Gastroesophageal sphincter (tissue), 4 donors: ENCODE measurements at regions not wholly inside any gene's neighbourhood (a gene's known extent, or its start where the extent isn't known, plus 50 kb on each side); places are given as distances from the start of the nearest gene placed in this dataset.

ENCODE experiments used
- ATAC-seq: fragments of 150-250 bp; one replicate; pipeline ENCODE4 v1.9.1; 2016; ENCODE audit warnings: mild to moderate bottlenecking, moderate library complexity
- H3K27ac ChIP-seq, 4 donors: fragments of 200-600 bp; sonication (generic) in 3 of 4; 1 replicate in 3 of 4; 2 replicates in 1 of 4; pipeline ENCODE4 v1.5.1; 2016 to 2019
- H3K27me3 ChIP-seq: fragments of 200-600 bp; sonication (generic); one replicate; pipeline ENCODE4 v1.5.1; 2019
- H3K36me3 ChIP-seq, 2 donors: fragments of 200-600 bp; sonication (generic); one replicate each; pipeline ENCODE4 v1.5.1; 2019; ENCODE audit warnings: control low read depth in 1 of 2
- H3K4me1 ChIP-seq, 3 donors: fragments of 200-600 bp; sonication (generic); 1 replicate in 2 of 3; 2 replicates in 1 of 3; pipeline ENCODE4 v1.5.1; 2016 to 2019; ENCODE audit warnings: control low read depth in 2 of 3
- H3K4me3 ChIP-seq, 2 donors: fragments of 200-600 bp; sonication (generic); one replicate each; pipeline ENCODE4 v1.5.1; 2019; ENCODE audit warnings: mild to moderate bottlenecking in 1 of 2, moderate library complexity in 1 of 2
- H3K9me3 ChIP-seq, 3 donors: fragments of 200-600 bp; sonication (generic); one replicate each; pipeline ENCODE4 v1.5.1; 2017 to 2019; ENCODE audit warnings: control low read depth in 2 of 3
- EP300 ChIP-seq: sonication (generic); formaldehyde crosslinking; IDR thresholded peaks from one replicate; pipeline ENCODE4 v1.6.1; 2017; ENCODE audit warnings: antibody characterized with exemption, mild to moderate bottlenecking
- POLR2A ChIP-seq, 2 donors: fragments of 450-650 bp; IDR thresholded peaks; one replicate each; pipeline ENCODE4 v1.6.1; 2017; ENCODE audit warnings: antibody characterized with exemption in 2 of 2, mild to moderate bottlenecking in 2 of 2, moderate library complexity in 1 of 2
- POLR2AphosphoS5 ChIP-seq: sonication (generic); formaldehyde crosslinking; IDR thresholded peaks from one replicate; pipeline ENCODE4 v1.6.1; 2017; ENCODE audit warnings: antibody characterized with exemption
- WGBS, 2 donors: methylation state at CpG; one replicate each; pipeline ENCODE4 v1.1.5; 2018; ENCODE audit warnings: low coverage in 1 of 2; 5-methylcytosine and 5-hydroxymethylcytosine counted together
- TF ChIP-seq, protein P1 (sequence below), 4 experiments: fragments of 200-600 bp in 2 of 4; fragments of 450-650 bp in 2 of 4; sonication (generic) in 1 of 4; IDR thresholded peaks; one replicate each; pipeline ENCODE4 v1.5.1; 2017 to 2019; ENCODE audit warnings: antibody characterized with exemption in 4 of 4, mild to moderate bottlenecking in 2 of 4, moderate library complexity in 2 of 4

DNA sequence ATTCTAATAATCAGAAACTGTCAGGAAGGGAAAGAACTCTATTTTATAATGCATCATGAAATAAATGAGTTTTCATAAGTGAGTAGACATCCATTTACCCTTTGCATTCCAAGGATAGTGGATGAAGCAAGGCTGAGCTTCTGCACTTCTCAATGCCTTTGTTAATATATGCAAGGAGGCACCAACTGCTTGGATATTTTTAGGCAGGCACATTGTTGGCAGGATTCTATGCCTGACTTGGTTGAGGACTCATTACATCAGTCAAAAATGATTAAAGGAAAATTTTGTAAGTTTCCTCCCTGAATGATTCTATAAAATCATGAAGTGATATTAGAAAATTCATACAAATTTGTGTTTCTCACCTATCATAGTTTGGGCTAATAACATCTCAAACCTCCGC is 612.2 kb upstream of the POM121L12 start:
- no peaks in the 10 kb centered on the region for H3K27me3 ChIP-seq
- no peak overlapping the region for H3K4me3 ChIP-seq
- 86 to 87% methylated on average over 1 of the region's 1 CpG for WGBS, 2 donors
- no peak overlapping the region for H3K27ac ChIP-seq
- no peak for ATAC-seq
- no peaks in the 10 kb centered on the region for H3K9me3 ChIP-seq
- H3K4me1 ChIP-seq, result no peaks in the 10 kb centered on the region
- TF ChIP-seq POLR2AphosphoS5 (no peak), EP300 (no peak), POLR2A (IDR thresholded peaks at IDR 0.05) (no peak)
- TF ChIP-seq, protein P1, sequence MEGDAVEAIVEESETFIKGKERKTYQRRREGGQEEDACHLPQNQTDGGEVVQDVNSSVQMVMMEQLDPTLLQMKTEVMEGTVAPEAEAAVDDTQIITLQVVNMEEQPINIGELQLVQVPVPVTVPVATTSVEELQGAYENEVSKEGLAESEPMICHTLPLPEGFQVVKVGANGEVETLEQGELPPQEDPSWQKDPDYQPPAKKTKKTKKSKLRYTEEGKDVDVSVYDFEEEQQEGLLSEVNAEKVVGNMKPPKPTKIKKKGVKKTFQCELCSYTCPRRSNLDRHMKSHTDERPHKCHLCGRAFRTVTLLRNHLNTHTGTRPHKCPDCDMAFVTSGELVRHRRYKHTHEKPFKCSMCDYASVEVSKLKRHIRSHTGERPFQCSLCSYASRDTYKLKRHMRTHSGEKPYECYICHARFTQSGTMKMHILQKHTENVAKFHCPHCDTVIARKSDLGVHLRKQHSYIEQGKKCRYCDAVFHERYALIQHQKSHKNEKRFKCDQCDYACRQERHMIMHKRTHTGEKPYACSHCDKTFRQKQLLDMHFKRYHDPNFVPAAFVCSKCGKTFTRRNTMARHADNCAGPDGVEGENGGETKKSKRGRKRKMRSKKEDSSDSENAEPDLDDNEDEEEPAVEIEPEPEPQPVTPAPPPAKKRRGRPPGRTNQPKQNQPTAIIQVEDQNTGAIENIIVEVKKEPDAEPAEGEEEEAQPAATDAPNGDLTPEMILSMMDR (IDR thresholded peaks at IDR 0.05), result no peak
- no peaks in the 10 kb centered on the region for H3K36me3 ChIP-seq

DNA sequence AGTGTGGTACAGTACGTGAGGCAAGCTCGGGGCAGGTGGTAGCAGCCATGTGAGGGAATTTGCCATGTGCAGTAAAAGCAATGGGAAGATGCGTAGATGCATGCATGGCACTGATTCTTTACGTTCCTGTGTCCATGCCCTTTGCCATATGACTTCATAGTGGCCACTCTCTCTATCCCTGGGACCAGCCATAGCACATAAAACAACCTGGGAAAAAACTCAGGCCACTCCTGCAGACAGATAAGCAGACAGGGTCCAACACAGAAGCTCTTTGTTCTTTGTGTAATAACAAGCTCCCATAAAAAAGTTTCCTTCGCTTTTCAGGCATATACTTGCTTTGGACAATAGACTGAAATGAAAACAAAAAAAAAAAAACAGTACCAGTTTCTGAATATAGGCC is 622.4 kb upstream of the POM121L12 start:
- no peak for ATAC-seq
- Histone ChIP-seq H3K27me3 (no peaks in the 10 kb centered on the region), H3K36me3 (no peaks in the 10 kb centered on the region), H3K4me1 (no peaks in the 10 kb centered on the region), H3K27ac (no peak overlapping the region), H3K4me3 (no peak overlapping the region), H3K9me3 (no peaks in the 10 kb centered on the region)
- 57 to 63% methylated on average over 5 of the region's 5 CpGs for WGBS, 2 donors
- TF ChIP-seq EP300 (no peak), POLR2AphosphoS5 (no peak), POLR2A (IDR thresholded peaks at IDR 0.05) (no peak)
- TF ChIP-seq, protein P1 (IDR thresholded peaks at IDR 0.05), result no peak

DNA sequence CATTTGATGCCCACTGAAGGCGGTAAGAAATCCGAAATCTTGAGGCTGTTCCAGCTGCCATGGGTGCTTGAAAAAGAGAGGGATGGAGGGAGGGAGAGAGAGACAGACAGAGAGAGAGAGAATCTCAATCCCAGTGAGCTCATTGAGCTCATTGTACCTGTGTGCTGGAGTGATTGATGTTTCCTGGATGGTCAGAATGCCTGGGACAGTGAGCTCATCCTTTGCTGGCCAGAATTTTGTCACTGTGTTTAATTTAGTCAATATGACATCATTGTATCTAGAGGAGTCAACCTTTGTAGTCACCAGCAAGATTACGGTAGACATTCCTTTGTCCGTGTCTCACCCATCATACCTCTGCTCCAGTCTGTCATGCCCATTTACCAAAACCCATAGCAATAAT is 625.4 kb upstream of the POM121L12 start:
- no peaks in the 10 kb centered on the region for H3K27me3 ChIP-seq
- WGBS, 2 donors, result 69 to 85% methylated on average over 4 of the region's 4 CpGs
- TF ChIP-seq EP300 (no peak), POLR2AphosphoS5 (no peak), POLR2A (IDR thresholded peaks at IDR 0.05) (no peak)
- TF ChIP-seq, protein P1 (IDR thresholded peaks at IDR 0.05), result no peak
- H3K4me3 ChIP-seq, result no peak overlapping the region
- no peaks in the 10 kb centered on the region for H3K9me3 ChIP-seq
- no peak overlapping the region for H3K27ac ChIP-seq
- no peaks in the 10 kb centered on the region for H3K36me3 ChIP-seq
- no peaks in the 10 kb centered on the region for H3K4me1 ChIP-seq
- no peak for ATAC-seq

DNA sequence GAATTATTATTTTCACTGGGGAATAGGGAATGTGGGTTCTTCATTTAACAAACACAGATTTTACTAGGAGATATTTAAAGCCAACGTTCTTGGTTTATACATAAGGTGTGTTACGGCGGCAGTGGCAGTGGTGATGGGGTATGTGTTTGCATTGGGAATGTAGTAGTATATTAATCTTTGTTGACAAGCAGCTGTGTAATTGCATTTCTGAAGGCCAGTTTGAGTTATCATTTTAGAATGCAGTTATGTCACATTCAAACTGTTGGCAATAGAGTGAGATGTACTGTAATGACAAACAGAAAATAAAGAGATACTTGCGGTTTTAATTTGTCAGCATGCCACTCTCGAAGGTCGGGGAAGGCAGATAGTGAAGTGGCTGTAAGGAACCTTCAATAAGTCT is 628.6 kb upstream of the POM121L12 start:
- H3K9me3 ChIP-seq, result no peaks in the 10 kb centered on the region
- WGBS, 2 donors, result 75 to 86% methylated on average over 6 of the region's 6 CpGs

DNA sequence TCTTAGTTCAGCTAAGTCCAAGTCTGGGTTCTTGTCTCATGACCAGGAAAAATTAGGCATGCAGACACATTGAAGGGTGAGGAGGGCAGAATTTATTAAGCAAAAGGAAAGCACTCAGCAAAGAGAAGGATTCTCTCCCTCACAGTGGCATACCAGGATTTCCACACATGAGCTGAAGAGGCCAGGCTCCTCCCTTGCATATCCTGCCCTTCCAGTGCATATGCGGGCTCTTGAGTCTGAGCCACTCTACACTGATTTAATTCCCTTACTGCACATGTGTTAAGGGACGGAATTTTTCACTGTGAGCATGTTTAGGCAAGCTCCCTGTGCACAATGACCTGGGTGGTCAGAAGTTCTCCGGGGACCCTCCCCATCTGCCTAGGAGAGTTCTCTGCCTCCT is 652.7 kb upstream of the POM121L12 start:
- H3K4me3 ChIP-seq, result no peak overlapping the region

More for the DNA sequence above, 628.6 kb upstream of the POM121L12 start:
- ATAC-seq, result no peak
- Histone ChIP-seq H3K4me3 (no peak overlapping the region), H3K27me3 (no peaks in the 10 kb centered on the region), H3K4me1 (no peaks in the 10 kb centered on the region), H3K27ac (no peak overlapping the region), H3K36me3 (no peaks in the 10 kb centered on the region)
- TF ChIP-seq POLR2AphosphoS5, result no peak
- no peak for TF ChIP-seq EP300
- TF ChIP-seq, protein P1 (IDR thresholded peaks at IDR 0.05), result no peak
- no peak for TF ChIP-seq POLR2A (IDR thresholded peaks at IDR 0.05)

More for the DNA sequence above, 652.7 kb upstream of the POM121L12 start:
- Histone ChIP-seq H3K27ac (no peak overlapping the region), H3K4me1 (no peaks in the 10 kb centered on the region), H3K9me3 (peaks cover 0 to 5% (median 0%) of the 10 kb centered on the region in 3 donors), H3K36me3 (no peaks in the 10 kb centered on the region), H3K27me3 (no peaks in the 10 kb centered on the region)
- 87 to 100% methylated on average over 3 of the region's 3 CpGs for WGBS, 2 donors
- TF ChIP-seq EP300 (no peak), POLR2A (IDR thresholded peaks at IDR 0.05) (no peak), POLR2AphosphoS5 (no peak)
- TF ChIP-seq, protein P1 (IDR thresholded peaks at IDR 0.05), result no peak
- no peak for ATAC-seq
